Body of pancreas (tissue), 4 donors: ENCODE measurements at regions not wholly inside any gene's neighbourhood (a gene's known extent, or its start where the extent isn't known, plus 50 kb on each side); places are given as distances from the start of the nearest gene placed in this dataset.

Experiments used
- ATAC-seq: fragments of 150-250 bp; one replicate; pipeline ENCODE4 v1.9.1; 2016
- DNase-seq, 4 donors: peaks; one replicate each; pipeline ENCODE4 v3.0.0-alpha.2; 2019
- H3K27ac ChIP-seq, 4 donors: fragments of 200-600 bp; sonication (generic); 1 replicate in 3 of 4; 2 replicates in 1 of 4; pipeline versions ENCODE4 v1.5.1 to v1.6.1; 2016 to 2019; ENCODE audit warnings: mild to moderate bottlenecking in 1 of 4, mixed read lengths in 1 of 4, moderate library complexity in 1 of 4
- H3K27me3 ChIP-seq, 2 donors: fragments of 200-600 bp; sonication (generic); one replicate each; pipeline ENCODE4 v1.6.0; 2016; ENCODE audit warnings: mild to moderate bottlenecking in 1 of 2
- H3K36me3 ChIP-seq, 2 donors: fragments of 200-600 bp; sonication (generic); replicated peaks in 1 of 2; 2 replicates each; pipeline ENCODE4 v1.5.1; 2016; ENCODE audit warnings: low read depth in 2 of 2; ENCODE audit not compliant: insufficient read depth in 1 of 2
- H3K4me1 ChIP-seq: fragments of 200-600 bp; sonication (generic); one replicate; pipeline ENCODE4 v1.6.0; 2016
- H3K4me3 ChIP-seq, 2 donors: fragments of 200-600 bp; sonication (generic); 1 replicate in 1 of 2; 2 replicates in 1 of 2; pipeline ENCODE4 v1.5.1; 2016 to 2019
- H3K9me3 ChIP-seq, 3 donors: fragments of 200-600 bp; sonication (generic); 1 replicate in 2 of 3; 2 replicates in 1 of 3; pipeline ENCODE4 v1.5.1; 2016
- POLR2A ChIP-seq, 3 donors: fragments of 450-650 bp; IDR thresholded peaks; one replicate each; pipeline ENCODE4 v1.6.1; 2016; ENCODE audit warnings: antibody characterized with exemption in 3 of 3, mild to moderate bottlenecking in 2 of 3
- WGBS, 2 donors: methylation state at CpG; one replicate each; pipeline ENCODE4 v1.1.5; 2017; 5-methylcytosine and 5-hydroxymethylcytosine counted together
- intact Hi-C: fragments of 100-400 bp; cut with DNase I; formaldehyde crosslinking; loops from one replicate; pipeline ENCODE4 v1.15.1; 2023
- TF ChIP-seq, protein P1 (sequence below), 7 experiments: fragments of 450-650 bp in 4 of 7; fragments of 200-600 bp in 3 of 7; sonication (generic) in 3 of 7; IDR thresholded peaks; one replicate each; pipeline ENCODE4 v1.5.1; 2016 to 2019; ENCODE audit warnings: antibody characterized with exemption in 7 of 7

GRCh38 chr18:38350141-38350540, 784.5 kb upstream of the CELF4 start:
- TF ChIP-seq, protein P1, sequence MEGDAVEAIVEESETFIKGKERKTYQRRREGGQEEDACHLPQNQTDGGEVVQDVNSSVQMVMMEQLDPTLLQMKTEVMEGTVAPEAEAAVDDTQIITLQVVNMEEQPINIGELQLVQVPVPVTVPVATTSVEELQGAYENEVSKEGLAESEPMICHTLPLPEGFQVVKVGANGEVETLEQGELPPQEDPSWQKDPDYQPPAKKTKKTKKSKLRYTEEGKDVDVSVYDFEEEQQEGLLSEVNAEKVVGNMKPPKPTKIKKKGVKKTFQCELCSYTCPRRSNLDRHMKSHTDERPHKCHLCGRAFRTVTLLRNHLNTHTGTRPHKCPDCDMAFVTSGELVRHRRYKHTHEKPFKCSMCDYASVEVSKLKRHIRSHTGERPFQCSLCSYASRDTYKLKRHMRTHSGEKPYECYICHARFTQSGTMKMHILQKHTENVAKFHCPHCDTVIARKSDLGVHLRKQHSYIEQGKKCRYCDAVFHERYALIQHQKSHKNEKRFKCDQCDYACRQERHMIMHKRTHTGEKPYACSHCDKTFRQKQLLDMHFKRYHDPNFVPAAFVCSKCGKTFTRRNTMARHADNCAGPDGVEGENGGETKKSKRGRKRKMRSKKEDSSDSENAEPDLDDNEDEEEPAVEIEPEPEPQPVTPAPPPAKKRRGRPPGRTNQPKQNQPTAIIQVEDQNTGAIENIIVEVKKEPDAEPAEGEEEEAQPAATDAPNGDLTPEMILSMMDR (IDR thresholded peaks at IDR 0.05), result no peak
- no peak for TF ChIP-seq POLR2A (IDR thresholded peaks at IDR 0.05)
- no peaks in the 10 kb centered on the region for H3K27me3 ChIP-seq
- no peak overlapping the region for H3K4me3 ChIP-seq
- no peak overlapping the region for H3K27ac ChIP-seq
- no peaks in the 10 kb centered on the region for H3K4me1 ChIP-seq
- H3K9me3 ChIP-seq, result no peaks in the 10 kb centered on the region
- 74 to 82% methylated on average over 2 of the region's 2 CpGs for WGBS, 2 donors
- intact Hi-C loops, result no loop called here
- H3K36me3 ChIP-seq, result no peaks in the 10 kb centered on the region
- DNase-seq (no peak), ATAC-seq (no peak)

GRCh38 chr18:38330573-38330972, 765.0 kb upstream of the CELF4 start:
- no peak for ATAC-seq
- intact Hi-C loops, result no loop called here
- DNase-seq, result no peak
- no peaks in the 10 kb centered on the region for H3K9me3 ChIP-seq
- 54 to 78% methylated on average over 3 of the region's 3 CpGs for WGBS, 2 donors
- no peak overlapping the region for H3K27ac ChIP-seq
- H3K4me3 ChIP-seq, result no peak overlapping the region
- H3K27me3 ChIP-seq, result no peaks in the 10 kb centered on the region
- no peaks in the 10 kb centered on the region for H3K4me1 ChIP-seq
- no peaks in the 10 kb centered on the region for H3K36me3 ChIP-seq
- no peak for TF ChIP-seq POLR2A (IDR thresholded peaks at IDR 0.05)
- TF ChIP-seq, protein P1 (IDR thresholded peaks at IDR 0.05), result no peak

DNA sequence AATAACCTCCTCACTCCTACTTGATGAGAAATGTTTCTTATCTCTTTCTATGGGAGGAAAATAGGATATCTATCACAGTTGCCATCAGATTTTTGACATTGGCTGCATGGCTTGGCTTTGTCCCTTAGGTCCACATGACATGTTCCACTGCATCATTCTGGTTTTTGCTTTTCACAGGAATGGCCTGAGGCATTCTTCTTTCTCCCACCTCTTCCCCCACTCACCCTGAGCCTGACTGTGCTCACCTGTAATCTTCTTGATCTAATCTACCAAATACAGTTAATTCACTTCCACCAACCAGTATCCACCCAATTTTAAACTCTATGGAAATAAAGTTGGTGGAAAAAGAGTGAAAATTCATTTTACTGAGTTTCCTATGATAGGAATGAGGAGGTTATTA, 763.5 kb upstream of the CELF4 start:
- no peak for ATAC-seq
- H3K36me3 ChIP-seq, result no peaks in the 10 kb centered on the region
- H3K27ac ChIP-seq, result no peak overlapping the region
- H3K9me3 ChIP-seq, result no peaks in the 10 kb centered on the region
- DNase-seq, result no peak
- no peaks in the 10 kb centered on the region for H3K27me3 ChIP-seq
- intact Hi-C loops, result no loop called here
- no peak for TF ChIP-seq POLR2A (IDR thresholded peaks at IDR 0.05)
- TF ChIP-seq, protein P1 (IDR thresholded peaks at IDR 0.05), result no peak
- H3K4me1 ChIP-seq, result no peaks in the 10 kb centered on the region
- H3K4me3 ChIP-seq, result no peak overlapping the region

GRCh38 chr18:38322206-38322605, 756.6 kb upstream of the CELF4 start:
- no peak overlapping the region for H3K4me3 ChIP-seq
- 36 to 37% methylated on average over 1 of the region's 1 CpG for WGBS, 2 donors
- H3K27me3 ChIP-seq, result no peaks in the 10 kb centered on the region
- ATAC-seq (no peak), DNase-seq (no peak)
- H3K9me3 ChIP-seq, result no peaks in the 10 kb centered on the region
- TF ChIP-seq, protein P1 (IDR thresholded peaks at IDR 0.05), result no peak
- TF ChIP-seq POLR2A (IDR thresholded peaks at IDR 0.05), result no peak
- no peak overlapping the region for H3K27ac ChIP-seq
- H3K36me3 ChIP-seq, result no peaks in the 10 kb centered on the region
- intact Hi-C loops, result no loop called here
- H3K4me1 ChIP-seq, result no peaks in the 10 kb centered on the region

- H3K36me3 ChIP-seq, result no peaks in the 10 kb centered on the region
These were observed 755.7 kb upstream of the CELF4 start for GRCh38 chr18:38321262-38321661.

More at GRCh38 chr18:38321262-38321661, 755.7 kb upstream of the CELF4 start:
- WGBS, 2 donors, result 28 to 34% methylated on average over 3 of the region's 3 CpGs
- H3K27me3 ChIP-seq, result no peaks in the 10 kb centered on the region
- H3K4me3 ChIP-seq, result no peak overlapping the region
- H3K27ac ChIP-seq, result no peak overlapping the region
- no peak for TF ChIP-seq POLR2A (IDR thresholded peaks at IDR 0.05)
- TF ChIP-seq, protein P1 (IDR thresholded peaks at IDR 0.05), result no peak
- no peak for ATAC-seq
- intact Hi-C loops, result no loop called here
- DNase-seq, result no peak
- H3K9me3 ChIP-seq, result no peaks in the 10 kb centered on the region
- H3K4me1 ChIP-seq, result no peaks in the 10 kb centered on the region
